HG03457 (cell line): ENCODE measurements at regions not wholly inside any gene's neighbourhood (a gene's known extent, or its start where the extent isn't known, plus 50 kb on each side); places are given as distances from the start of the nearest gene placed in this dataset.
"Not testable (repeated sequence)": the region's sequence is repeated elsewhere in the genome, so short reads cannot be mapped to it uniquely, and the experiment has no call there.

ENCODE experiments used
- ATAC-seq: cut with Tn5 transposase; IDR thresholded peaks from one replicate; pipeline ENCODE4 v1.9.1; 2021; ENCODE audit warnings: moderate number of reproducible peaks; ENCODE audit not compliant: unreplicated experiment

DNA sequence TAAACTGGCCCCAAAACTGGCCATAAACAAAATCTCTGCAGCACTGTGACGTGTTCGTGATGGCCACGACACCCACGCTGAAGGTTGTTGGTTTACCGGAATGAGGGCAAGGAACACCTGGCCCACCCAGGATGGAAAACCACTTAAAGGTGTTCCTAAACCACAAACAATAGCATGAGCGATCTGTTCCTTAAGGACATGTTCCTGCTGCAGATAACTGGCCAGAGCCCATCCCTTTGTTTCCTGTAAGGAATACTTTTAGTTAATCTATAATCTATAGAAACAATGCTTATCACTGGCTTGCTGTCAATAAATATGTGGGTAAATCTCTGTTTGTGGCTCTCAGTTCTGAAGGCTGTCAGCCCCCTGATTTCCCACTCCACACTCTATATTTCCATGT lies 305.2 kb upstream of the RPS23 start:
- not testable (repeated sequence) for ATAC-seq

DNA sequence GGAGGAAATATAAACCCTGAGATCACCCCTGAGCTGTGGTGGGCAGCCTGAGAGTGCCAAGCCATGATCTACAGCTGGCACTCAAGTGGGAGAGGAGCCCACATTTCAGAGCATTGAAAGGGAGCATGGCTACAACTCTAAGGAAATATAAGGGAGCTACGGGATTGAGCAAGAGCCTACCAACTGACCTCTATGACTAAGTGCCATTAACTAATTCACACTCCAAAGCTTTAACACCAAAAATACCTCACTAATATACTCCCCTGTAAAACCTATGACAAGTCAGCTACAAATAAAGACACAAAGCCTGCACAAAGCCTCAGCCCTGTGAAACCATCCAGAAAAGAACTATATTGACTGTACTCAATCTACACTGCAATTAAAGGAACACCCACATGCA lies 286.8 kb upstream of the RPS23 start:
- no peak for ATAC-seq

DNA sequence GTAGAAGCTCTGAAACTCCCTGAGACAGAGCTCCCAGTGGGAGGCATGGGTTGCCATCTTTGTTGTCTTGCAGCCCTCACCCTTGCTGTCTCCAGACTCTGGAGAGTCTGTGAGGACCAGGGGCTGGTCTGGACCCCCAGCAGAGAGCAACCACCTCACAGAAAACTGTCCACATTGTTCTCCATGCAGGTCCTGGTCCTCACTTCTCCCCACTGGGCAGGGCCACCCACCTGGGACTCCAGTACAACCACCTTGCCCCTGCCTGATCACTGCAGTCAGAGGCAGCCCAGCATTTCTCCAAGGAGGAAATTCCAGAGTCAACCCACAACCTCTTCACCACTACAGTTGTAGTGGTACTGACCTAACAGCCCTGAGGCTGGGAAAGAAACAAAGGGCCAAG lies 285.6 kb upstream of the RPS23 start:
- no peak for ATAC-seq

DNA sequence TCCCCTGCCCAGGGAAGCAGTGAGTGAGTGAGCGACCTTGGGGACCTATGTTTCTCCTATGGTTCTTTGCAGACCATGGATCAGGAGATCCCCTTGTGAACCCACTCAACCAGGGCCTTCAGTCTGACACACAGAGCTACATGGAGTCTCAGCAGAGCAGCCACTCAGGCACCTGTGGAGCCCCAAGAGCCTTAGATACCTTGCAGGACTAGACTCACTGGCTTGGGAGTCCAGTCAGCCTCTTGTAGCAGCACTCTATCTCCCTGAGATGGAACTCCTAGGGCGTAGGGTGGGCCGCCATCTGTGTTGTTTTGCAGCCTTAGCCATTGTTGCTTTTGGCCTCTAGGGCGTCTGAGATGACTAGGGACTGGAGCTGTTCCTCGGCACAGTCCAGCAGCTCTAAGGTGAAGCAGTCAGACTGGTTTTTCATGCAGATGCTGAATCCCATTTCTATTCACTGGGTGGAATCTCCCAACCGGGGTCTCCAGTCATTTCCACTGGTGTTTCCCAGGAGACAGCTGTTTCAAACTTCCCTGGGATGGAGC lies 284.6 kb upstream of the RPS23 start:
- ATAC-seq: no peak

GRCh38 chr5:82561797-82562196 lies 283.6 kb upstream of the RPS23 start:
- no peak for ATAC-seq

DNA sequence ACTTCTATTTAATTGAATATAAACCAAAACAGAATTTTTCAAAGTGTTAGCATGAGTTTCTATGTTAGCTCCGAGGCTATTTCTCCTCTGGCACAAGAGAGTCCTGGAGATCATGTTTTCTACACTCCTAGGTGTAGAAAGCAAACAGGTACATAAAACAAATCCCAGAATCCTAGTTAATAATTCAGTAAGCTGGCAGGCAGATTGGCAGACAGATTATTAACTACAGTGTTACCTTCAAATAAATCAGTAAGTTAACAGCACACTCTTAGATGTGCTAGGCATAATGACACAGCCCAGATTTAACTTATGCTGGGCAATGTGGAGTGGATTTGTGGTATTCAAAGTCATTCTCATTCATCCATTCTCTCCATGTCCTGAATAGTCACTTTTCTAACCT lies 282.8 kb upstream of the RPS23 start:
- ATAC-seq: no peak

- no peak for ATAC-seq
These were observed 282.4 kb upstream of the RPS23 start for GRCh38 chr5:82560561-82560960.

DNA sequence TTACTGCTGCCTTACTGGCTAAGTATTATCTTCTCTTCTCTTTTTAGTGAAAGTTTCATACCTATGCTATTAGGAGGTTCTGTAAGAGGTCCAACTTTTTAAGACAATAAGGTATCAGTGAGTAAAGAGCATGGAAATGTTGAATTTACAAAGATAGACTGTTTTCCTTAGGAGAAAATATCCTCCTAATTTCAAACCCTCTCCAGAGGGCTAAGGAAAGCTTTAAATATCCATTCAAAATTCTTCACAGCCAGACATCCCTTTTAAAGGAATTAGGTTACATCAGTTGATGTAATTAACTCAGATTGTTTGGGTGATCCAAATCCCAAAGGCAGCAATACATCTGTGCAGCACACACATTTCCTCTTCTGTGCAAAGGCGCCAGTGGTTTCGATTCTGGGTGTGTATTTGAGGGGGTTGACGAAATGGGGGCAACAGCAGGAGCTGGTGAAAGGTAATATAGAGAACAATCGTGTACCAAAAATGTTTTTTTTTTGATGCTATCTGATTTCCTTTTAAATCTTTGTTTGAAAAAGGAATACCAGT lies 273.8 kb upstream of the RPS23 start:
- ATAC-seq: no peak

DNA sequence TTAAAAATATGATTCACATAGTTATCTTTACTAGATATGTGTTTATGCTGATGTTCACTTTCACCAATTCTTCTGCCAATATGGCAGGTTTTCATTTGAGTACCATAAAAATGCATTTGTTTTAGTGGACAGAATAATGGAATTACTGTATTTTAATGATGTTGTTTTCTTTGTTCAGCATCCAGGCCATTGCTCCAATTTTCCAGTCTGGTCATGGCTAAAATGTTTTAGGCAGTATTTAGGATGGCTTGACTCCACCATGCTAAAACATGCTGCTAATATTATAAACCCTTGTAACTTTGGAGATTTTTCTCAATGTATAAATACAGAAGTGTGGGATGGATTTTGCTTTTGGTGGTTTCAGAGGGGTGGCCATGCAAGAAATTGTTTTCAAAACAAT lies 273.0 kb upstream of the RPS23 start:
- ATAC-seq: no peak

GRCh38 chr5:82549263-82549662 lies 271.1 kb upstream of the RPS23 start:
- ATAC-seq: no peak

GRCh38 chr5:82544004-82544403 lies 265.9 kb upstream of the RPS23 start:
- no peak for ATAC-seq

- ATAC-seq: no peak
These were observed 262.1 kb upstream of the RPS23 start for GRCh38 chr5:82540301-82540700.

DNA sequence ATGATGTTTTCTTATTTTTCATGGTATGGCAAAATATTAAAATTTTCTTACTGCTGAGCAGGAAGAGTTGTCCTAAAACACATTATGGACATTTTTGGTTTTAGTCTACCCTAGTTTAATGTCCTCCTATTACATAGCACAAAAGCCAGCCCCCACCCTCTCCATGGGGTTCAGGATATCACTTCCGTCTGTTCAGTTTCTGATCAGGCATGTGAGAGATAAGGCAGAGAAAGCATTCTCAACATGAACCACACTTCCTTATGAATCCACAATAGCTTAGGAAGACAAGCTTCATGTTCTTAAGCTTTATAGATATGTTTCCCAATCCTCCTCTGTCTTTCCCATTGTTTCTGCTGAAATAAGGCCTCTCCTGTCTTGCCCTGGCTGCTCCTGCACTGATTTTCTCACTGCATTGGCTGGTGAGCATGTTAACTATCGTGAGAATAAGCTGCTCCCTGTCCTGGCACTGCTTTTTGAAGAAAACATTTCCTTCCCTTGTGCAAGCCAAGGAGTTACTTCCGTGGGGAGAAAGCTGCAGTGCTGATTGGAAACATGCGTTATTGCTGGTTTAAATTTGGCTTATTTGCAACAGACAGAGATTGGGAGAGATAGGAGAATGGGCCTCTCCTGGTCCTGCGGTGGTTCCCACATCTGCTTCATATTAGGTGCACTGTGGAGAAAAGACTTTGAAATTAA lies 260.3 kb upstream of the RPS23 start:
- no peak for ATAC-seq

- ATAC-seq: no peak
These were observed 259.6 kb upstream of the RPS23 start for GRCh38 chr5:82537687-82538306.

DNA sequence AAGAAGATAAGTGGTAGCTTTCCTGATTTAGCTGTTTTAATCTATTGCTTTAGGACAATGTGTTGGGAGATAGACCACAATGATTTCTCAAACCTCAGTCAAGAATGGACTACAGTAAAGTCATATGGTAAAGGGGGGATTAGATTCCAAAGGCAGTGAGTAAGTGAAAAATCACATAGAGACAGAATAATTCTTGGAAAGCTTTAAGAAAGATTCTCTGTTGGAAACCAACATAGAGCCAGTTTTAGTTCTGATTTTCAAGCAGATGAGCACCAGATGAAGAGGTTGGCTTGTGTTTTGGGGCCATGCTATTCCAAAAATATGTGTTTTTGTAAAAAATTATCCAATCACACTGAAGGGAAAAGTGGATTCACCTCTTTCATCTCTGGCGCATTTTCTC lies 256.8 kb upstream of the RPS23 start:
- no peak for ATAC-seq

DNA sequence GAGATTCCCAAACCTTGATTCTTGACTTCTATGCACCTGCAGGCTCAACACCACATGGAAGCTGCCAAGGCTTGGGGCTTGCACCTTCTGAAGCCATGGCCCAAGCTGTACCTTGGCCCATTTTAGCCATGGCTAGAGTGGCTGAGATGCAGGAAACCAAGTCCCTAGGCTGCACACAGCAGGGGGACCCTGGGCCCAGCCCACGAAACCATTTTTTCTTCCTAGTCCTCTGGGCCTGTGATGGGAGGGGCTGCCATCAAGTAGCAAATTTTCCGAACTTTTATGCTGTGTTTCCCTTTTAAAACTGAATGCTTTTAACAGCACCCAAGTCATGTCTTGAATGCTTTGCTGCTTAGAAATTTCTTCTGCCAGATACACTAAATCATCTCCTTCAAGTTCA lies 253.9 kb upstream of the RPS23 start:
- ATAC-seq: not testable (repeated sequence)

GRCh38 chr5:82526540-82526939 lies 248.4 kb upstream of the RPS23 start:
- no peak for ATAC-seq

- ATAC-seq: no peak
These were observed 247.5 kb upstream of the RPS23 start for GRCh38 chr5:82525626-82526025.

DNA sequence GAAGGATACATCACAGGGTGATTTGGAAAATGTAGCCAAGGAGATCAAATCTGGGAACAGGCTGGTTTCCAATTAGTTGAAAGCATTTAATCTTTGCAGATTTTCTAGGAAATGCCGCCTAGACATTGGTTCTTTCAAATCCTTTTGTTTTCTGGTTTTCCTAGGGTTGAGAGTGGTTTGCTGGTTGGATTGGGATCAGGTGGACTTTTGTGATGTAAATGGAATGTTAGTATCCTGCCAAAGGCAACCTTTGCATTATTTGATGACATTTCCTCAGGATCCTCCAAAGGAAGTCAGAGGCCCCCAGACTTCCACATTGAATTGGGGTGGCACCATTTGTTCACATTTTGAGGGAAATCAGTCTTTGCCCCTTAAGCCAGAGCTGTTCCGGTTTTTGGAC lies 245.5 kb upstream of the RPS23 start:
- no peak for ATAC-seq

- ATAC-seq: no peak
These were observed 244.7 kb upstream of the RPS23 start for GRCh38 chr5:82522897-82523296.

GRCh38 chr5:82521431-82522051 lies 243.4 kb upstream of the RPS23 start:
- no peak for ATAC-seq

DNA sequence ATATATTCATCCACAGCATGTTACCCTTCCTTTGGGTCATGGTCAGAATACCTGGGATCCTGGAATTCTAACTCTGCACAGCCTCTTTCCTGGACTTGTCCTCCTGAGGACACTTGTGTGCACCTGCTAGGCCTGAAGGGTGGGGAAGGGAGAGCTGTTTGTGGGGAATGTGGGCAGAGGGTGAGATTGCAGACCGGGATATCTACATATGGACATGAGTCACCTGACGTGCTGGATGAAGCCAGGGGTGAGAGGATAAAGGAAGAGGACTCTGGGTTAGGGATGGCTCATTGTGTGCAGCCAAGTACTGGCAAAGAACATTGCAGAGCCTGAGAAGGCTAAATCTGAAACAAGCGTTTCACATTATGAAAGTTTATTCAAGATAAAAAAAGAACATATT lies 241.4 kb upstream of the RPS23 start:
- no peak for ATAC-seq
